PC-3 (cell line): ENCODE measurements at regions not wholly inside any gene's neighbourhood (a gene's known extent, or its start where the extent isn't known, plus 50 kb on each side); places are given as distances from the start of the nearest gene placed in this dataset.

ENCODE experiments used
- CTCF ChIP-seq: fragments of 300-600 bp; sonication (generic); conservative IDR thresholded peaks from 2 replicates; pipeline ENCODE4 v1.5.1; 2017; ENCODE audit warnings: antibody characterized with exemption, low read depth, mild to moderate bottlenecking, low read length
- EZH2 ChIP-seq: fragments of 300-600 bp; sonication (generic); IDR thresholded peaks from one replicate; pipeline ENCODE4 v1.6.1; 2017; ENCODE audit warnings: antibody characterized with exemption, mild to moderate bottlenecking, low read length; ENCODE audit not compliant: unreplicated experiment

DNA sequence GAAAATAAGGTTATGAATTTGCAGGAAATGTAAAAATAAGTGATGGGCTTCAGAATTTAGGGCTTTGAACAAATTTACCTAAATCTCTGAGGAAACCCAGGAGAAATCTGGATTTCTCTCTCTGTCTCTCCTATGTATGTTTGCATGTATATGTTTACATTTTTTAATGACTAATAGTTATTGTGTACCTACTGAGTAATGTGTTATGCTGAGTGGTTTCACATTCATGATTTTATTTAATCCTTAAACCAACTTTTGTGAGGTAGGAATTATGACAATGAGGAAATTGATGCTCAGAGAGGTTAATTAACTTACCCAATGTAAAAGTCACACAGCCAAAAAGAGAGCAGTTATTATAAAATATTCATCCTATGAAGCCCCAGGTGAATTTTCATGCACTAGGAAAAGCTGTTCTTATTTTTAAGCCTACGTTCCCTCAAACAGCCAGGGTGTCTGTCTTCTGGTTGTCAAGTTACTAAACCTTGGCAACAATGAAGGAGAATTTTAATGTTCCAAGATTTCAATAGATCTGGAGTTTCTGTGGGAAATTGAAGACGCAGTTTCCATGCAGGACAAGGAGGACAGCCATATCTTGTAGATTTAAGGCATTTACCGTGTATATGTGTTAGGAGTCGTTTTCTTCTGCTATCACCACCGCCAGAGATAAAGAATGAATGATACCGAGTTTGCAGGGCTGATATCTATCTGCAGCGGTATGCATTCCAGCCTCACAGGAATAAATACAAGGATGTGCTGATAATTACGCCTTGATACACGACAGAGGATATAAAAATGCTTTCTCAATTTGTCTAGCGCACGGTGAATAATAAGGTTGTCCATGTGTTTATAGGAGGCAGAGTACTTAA, 484.8 kb downstream of the ZSWIM6 start:
- no peak for TF ChIP-seq EZH2
- TF ChIP-seq CTCF: no peak
